Hematopoietic multipotent progenitor cell treated with erythropoietin and hydrocortisone succinate and interleukin-3 and kit ligand, for 4 days (in vitro differentiated cells): ENCODE measurements at regions not wholly inside any gene's neighbourhood (a gene's known extent, or its start where the extent isn't known, plus 50 kb on each side); places are given as distances from the start of the nearest gene placed in this dataset.
"Not testable (repeated sequence)": the region's sequence is repeated elsewhere in the genome, so short reads cannot be mapped to it uniquely, and the experiment has no call there.

Experiments
- DNase-seq: peaks from one replicate; pipeline ENCODE4 v3.0.0-alpha.2; 2015

DNA sequence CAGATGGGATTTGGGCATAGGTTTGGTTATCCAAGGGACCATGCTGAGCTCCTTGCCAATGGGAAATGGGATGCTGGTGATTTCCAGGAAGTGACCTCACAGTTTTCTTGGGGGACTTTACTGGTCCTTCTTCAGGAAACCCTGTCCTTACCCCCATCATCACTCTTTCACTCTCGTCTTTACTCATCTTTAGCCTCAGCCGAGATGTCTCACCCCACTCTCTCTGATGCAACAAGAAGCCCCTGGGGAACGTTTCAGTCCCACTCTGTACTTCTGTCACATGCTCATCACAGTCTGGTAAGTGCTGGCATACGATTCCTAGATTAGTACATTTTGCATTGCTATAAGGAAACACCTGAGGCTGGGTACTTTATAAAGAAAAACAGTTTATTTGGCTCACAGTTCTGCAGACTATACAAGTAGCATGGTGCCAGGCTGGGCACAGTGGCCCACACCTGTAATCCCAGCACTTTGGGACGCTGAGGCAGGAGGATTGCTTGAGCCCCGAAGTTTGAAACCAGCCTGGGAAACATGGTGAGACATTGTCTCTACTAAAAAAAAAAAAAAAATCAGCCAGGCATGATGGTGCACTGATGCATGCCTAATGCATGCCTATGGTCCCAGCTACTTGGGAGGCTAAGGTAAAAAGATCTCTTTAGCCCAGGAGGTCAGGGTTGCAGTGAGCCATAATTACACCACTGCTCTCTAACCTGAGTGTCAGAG, 63.5 kb upstream of the VKORC1L1 start:
- no peak for DNase-seq

DNA sequence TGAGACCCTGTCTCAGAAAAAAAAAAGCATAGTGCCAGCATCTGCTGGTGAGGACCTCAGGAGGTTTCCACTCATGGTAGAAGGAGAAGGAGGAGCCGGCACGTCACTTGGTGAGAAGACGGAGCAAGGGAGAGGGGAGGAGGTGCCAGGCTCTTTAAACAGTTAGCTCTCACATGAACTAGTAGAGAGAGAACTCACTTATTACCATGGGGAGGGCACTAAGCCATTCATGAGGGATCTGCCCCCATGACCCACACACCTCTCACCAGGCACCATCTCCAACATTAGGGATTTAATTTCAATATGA, 62.9 kb upstream of the VKORC1L1 start:
- no peak for DNase-seq

DNA sequence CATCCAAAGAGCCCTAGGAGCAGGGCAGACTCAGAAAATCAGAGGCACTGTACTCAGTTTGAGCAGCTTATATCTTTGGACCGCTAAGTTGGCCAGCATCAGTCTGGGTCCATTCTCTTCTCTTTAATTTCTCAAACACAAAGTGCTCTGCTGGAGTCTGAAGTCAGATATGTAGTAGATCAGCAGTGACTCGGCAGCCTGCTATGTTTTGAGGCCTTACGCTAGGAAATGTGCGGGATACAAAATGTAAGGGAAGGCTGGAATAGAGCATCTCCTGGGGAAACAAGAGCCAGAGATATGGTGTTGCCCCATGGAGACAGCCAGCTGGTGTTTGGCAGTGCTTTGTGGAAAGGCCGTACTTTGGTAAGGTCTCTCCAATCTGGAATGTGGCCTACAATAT, 60.6 kb upstream of the VKORC1L1 start:
- no peak for DNase-seq

DNA sequence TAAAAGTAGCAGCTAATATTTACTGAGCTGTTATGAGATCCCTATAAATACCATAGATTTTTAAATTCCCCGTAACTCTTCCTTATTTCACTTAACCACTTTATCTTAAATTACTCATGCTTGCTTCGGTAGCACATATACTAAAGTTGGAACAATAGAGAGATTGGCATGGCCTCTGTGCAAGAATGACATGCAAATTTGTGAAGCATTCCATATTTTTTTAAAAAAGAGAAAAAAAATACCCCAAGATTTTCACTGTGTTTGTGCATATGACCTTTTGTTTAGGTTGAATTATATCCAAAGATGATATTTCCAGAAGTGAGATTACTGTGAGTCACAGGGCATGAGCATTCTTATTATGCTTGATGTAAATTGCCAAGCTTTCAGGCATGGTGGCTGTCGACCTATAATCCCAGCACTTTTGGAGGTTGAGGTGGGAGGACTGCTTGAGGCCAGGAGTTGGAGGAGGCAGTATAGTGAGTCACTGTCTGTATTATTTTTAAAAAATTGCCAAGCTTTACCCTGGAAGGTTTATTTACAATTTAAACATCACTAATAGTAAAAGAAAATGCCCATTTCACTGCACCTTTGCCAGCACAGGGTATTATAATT, 58.2 kb upstream of the VKORC1L1 start:
- DNase-seq: not testable (repeated sequence)

DNA sequence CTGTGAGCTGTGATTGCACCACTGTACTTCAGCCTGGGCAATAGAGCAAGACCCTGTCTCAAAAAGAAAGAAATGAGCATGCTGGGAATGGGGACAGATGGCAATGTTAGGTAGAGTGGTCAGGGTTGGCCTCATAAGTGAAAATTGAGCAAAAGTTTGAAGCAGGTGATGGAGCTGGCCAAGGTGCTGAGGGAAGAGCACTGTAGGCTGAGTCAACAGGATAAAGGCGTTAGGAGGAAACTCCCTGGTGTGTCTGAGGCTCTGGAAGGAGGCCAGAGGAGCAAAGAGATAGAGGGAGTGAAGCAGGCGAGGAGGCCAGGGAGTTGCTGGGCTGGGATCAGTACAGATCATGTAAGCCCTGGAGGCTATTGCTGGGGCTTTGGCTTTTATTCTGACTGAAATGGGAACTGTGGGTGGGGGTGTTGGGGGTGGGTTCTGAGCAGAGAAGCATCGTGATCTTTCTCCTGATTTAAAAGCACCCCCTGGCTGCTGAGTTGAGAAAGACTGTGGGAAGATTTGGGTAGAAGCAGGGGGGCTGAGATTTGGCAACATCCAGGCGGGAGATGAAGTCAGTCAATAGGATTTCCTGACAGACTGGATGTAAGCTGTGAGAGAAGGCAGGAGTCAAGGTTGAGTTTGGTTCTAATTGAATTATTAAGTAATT, 52.5 kb upstream of the VKORC1L1 start:
- no peak for DNase-seq
